ENCODE measurements at regions not wholly inside any gene's neighbourhood (a gene's known extent, or its start where the extent isn't known, plus 50 kb on each side); places are given as distances from the start of the nearest gene placed in this dataset.
"Not testable (repeated sequence)": the region's sequence is repeated elsewhere in the genome, so short reads cannot be mapped to it uniquely, and the experiment has no call there.

GRCh38 chr12:118537481-118537917, 161.1 kb downstream of the SUDS3 start:
- DNase-seq = no peak

- DNase-seq = no peak
These were observed 164.7 kb downstream of the SUDS3 start for GRCh38 chr12:118541071-118541470.

DNA sequence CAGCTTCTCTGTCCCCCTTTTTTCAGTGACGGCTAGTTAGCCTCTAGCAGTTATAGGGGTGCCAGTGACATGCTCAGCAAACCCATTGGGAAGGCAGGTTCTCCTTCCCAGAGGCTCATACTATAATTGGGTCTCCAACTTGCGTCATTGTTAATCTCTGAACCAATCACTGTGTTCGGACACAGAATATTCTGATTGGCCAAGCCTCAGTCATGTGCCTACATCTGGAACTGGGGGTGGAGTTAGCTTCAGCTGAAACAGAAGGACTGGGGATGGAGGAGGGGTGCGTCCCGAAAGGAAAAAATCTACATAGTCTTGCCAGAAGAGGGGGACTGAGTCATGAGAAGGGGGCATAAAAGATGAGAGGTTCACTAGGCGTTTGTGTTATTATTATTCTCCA, 165.6 kb downstream of the SUDS3 start:
- DNase-seq = no peak

DNA sequence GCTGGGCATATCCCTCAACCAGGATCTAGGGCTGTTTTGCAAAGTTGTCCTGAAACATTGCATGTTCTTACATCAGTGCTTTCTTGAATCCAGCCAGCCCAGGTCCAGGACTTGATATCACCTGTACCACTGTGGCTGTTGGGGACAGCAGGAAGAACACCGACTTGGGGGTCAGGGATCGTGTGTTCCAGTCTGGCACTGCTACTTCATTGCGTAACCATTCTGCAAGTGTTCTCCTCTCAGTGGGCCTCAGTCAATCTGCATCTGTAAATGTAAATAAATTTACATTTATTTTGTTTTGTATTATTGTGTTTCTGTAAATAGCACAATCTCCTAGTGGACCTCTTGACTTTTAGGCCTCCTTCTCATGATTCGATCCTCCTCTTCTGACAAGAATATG, 167.3 kb downstream of the SUDS3 start:
- DNase-seq = no peak

DNA sequence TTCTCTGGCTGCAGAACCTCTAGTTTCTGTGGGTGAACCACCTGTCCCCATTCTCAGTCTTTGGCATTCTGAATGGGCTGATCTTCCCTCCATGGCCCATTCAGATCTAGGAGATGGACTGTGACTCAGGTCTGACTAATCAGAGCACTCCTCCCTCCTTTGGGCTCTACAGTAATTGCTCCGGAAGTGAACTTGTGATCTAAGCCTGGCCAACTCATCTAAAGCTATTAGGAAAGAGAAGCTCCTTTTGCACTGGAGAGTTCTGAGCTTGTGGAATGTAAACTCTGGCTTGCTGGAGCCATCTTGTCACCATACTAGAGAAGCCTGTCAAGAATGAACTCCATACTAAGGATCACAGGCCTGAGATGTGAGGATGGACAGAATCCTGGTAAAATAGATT, 168.2 kb downstream of the SUDS3 start:
- no peak for DNase-seq

- DNase-seq = not testable (repeated sequence)
These were observed 171.3 kb downstream of the SUDS3 start for GRCh38 chr12:118547606-118548005.

DNA sequence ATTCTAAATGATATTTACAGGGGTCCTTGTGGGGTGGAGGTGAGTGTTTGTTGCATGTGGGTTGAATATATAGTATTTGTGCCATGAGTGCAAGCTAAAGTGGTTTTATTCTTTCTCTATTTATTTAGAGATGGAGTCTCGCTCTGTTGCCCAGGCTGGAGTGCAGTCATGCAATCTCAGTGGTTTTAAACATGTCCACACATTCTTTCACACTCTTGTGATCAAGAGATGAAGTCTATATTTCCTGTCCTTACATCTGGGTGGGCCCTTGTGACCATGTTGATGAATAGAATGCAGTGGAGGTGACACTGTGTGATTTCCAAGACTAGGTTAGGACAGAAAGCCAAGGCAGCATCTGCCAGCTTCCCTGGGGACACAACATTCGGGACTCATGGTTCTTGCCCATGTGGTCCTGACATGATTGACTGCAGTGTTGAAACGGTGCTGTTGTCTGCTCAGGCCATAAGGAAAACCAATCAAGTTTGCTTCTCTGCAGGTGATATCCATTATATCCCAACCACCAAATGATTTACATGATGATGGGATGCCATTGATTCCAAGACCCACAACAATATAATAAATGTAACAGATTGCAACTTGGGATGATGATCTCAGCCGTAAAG, 172.6 kb downstream of the SUDS3 start:
- DNase-seq = no peak

DNA sequence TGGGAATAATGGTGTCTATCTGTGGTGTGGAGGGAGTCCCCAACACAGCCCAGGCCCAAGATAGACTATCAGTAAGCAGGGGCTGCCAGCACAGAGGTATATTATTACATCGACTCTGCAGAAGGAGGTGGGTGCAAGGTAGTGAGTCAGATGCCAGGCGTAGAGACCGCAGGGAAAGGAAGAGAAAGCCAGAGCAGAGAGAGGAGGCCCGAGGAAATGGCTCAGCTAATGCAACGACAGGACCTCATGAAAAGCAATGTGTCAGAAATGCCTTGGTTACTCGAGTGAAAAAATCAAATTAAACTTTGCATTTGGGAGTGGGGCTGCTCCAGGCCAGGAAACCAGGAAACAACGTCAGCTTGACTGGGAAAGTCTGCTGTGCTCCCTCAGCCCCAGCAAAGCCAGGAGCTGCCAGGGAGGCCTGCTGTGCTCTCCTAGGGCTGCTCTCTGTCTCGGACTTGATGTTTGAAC, 173.2 kb downstream of the SUDS3 start:
- DNase-seq = no peak

- no peak for DNase-seq
These were observed 177.6 kb downstream of the SUDS3 start for GRCh38 chr12:118553856-118554504.

- DNase-seq = no peak
These were observed 182.6 kb downstream of the SUDS3 start for GRCh38 chr12:118558941-118559340.

- DNase-seq = no peak
These were observed 184.4 kb downstream of the SUDS3 start for GRCh38 chr12:118560733-118561132.

GRCh38 chr12:118571730-118572129, 195.4 kb downstream of the SUDS3 start:
- DNase-seq = no peak

DNA sequence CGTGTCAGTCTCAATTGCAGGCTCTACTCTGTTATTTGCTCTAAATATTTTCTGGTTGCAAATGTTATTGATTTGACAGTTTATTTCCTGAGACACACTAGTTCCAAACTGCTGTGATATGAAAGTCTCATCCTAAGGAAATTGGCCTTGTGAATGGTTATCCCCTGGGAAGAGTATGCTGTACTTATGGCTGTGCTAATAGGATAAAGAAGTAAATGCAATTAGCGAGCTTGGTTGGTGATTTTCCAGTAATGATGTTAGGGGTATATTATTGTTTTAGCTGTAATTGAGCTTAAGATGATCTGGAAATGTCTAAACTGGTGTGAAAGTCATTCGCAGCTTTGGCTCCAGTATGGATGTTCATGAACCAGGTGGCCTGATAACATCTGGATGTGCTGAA, 197.9 kb downstream of the SUDS3 start:
- no peak for DNase-seq

DNA sequence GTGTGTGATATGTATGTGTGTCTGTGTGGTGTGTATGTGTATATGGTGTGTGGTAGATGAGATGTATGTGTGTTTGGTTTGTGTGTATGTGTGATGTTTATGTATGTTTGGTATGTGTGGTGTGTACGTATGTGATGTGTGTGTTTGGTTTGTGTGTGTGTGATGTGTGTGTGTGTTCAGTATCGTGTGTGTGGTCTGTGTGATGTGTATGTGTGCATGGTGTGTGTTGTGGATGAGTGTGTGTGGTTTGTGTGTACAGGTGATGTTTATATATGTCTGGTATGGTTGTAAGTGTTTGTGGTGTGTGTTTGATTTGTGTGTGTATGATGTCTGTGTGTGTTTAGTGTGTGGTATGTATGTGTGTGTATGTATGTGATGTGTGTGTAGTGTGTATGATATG, 199.4 kb downstream of the SUDS3 start:
- DNase-seq = no peak

- no peak for DNase-seq
These were observed 205.0 kb downstream of the SUDS3 start for GRCh38 chr12:118581371-118581770.

- DNase-seq = no peak
These were observed 206.5 kb downstream of the SUDS3 start for GRCh38 chr12:118582863-118583262.

- no peak for DNase-seq
These were observed 210.1 kb downstream of the SUDS3 start for GRCh38 chr12:118586433-118586832.

- DNase-seq = no peak
These were observed 212.8 kb downstream of the SUDS3 start for GRCh38 chr12:118589162-118589561.

GRCh38 chr12:118590406-118591150, 214.2 kb downstream of the SUDS3 start:
- no peak for DNase-seq

- DNase-seq = no peak
These were observed 227.4 kb downstream of the SUDS3 start for GRCh38 chr12:118603610-118604361.

DNA sequence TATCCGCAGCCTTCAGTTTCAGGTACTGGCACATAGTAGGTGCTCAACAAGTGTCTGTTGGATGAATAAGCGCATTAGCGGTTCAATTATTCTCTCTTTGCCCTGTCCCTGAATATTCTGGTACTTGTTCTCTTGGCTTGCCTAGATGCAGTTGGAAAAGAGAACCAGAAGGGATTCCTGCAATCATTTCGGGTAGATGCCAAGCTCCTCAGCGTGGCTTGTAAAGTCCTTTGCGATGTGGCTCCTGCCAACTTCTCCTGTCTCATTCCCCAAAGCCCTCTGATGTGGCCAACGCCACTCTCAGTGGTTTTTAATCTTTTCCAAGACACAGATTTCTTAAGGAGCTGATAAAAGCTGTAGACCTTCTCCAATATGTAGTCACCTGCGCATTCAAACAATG, 230.3 kb downstream of the SUDS3 start:
- DNase-seq = no peak

GRCh38 chr12:118607831-118608230, 231.5 kb downstream of the SUDS3 start:
- DNase-seq = no peak

DNA sequence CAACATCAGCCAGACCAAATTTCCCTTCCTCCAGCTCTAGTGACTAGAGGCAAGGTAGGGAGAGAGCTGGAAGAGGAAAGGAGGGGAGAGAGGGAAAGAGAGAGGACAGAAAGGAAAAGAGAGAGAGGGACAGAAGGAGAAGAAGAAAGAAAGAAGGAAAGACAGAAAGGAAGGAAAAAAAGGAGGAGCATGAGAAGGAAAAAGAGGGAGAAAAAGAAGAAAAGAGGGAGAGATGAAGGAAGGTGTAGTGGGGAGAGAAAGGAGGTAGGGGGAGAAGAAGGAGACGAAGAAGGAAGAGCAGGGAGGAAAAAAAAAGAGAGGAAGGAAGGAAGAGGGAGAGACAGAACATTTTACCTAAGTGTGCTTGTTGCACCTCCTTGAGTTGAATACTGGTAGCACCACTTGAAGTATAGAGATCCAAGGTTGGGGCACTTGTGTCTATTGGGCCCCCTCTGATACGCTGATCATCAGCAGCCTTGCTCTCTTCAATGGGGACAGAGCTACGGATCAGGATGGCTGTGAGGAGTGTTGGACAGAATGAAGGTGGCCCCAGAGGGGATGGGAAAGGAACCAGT, 232.5 kb downstream of the SUDS3 start:
- no peak for DNase-seq

Measured in GDM1 (cell line).